Tibial nerve (tissue), 4 donors: ENCODE measurements at regions not wholly inside any gene's neighbourhood (a gene's known extent, or its start where the extent isn't known, plus 50 kb on each side); places are given as distances from the start of the nearest gene placed in this dataset.

Experiments used
- EP300 ChIP-seq, 2 donors: sonication (generic); formaldehyde crosslinking; IDR thresholded peaks; one replicate each; pipeline ENCODE4 v1.6.1; 2017; ENCODE audit warnings: antibody characterized with exemption in 2 of 2, mild to moderate bottlenecking in 1 of 2
- POLR2A ChIP-seq, 2 donors: fragments of 450-650 bp; IDR thresholded peaks; one replicate each; pipeline ENCODE4 v1.6.1; 2017; ENCODE audit warnings: antibody characterized with exemption in 2 of 2, mild to moderate bottlenecking in 2 of 2, moderate library complexity in 2 of 2
- TF ChIP-seq, protein P1 (sequence below), 5 experiments: fragments of 200-600 bp in 3 of 5; fragments of 450-650 bp in 2 of 5; sonication (generic) in 3 of 5; IDR thresholded peaks; one replicate each; pipeline ENCODE4 v1.5.1; 2016 to 2019; ENCODE audit warnings: antibody characterized with exemption in 5 of 5, mild to moderate bottlenecking in 3 of 5, moderate library complexity in 2 of 5

DNA sequence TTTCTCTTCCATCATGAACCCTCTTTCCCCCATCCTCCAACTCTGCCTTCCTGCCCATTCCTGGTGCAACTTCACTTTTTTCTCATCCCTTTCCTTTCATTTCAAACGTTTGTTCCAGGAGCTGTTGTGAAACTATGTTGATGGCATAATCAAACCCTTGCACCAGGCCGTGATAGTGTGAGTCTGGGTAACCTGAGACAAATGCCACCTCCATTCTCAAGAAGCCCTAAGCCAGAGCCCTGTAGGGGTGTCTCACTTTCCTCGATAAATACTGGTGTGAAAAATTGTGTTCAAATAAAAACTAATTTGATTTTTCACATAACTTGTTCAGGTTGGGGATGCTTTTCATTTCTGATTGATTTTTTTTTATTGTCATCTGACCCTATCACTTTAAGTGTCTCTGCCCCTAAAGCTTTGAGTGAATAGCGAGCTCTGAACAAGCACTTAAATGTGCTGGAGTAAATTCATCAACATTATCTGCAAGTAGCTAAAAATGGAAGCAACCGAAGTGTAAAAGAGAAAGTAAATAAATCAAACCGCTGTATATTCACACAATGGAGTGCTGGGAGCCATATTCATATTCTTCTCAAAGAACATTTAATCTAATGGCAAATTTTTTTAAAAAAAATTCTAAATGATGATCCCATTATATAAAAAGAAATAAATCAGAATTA is 303.1 kb upstream of the CDYL start:
- TF ChIP-seq, protein P1, sequence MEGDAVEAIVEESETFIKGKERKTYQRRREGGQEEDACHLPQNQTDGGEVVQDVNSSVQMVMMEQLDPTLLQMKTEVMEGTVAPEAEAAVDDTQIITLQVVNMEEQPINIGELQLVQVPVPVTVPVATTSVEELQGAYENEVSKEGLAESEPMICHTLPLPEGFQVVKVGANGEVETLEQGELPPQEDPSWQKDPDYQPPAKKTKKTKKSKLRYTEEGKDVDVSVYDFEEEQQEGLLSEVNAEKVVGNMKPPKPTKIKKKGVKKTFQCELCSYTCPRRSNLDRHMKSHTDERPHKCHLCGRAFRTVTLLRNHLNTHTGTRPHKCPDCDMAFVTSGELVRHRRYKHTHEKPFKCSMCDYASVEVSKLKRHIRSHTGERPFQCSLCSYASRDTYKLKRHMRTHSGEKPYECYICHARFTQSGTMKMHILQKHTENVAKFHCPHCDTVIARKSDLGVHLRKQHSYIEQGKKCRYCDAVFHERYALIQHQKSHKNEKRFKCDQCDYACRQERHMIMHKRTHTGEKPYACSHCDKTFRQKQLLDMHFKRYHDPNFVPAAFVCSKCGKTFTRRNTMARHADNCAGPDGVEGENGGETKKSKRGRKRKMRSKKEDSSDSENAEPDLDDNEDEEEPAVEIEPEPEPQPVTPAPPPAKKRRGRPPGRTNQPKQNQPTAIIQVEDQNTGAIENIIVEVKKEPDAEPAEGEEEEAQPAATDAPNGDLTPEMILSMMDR (IDR thresholded peaks at IDR 0.05) = no peak
- TF ChIP-seq POLR2A (IDR thresholded peaks at IDR 0.05) (no peak), EP300 (IDR thresholded peaks at IDR 0.05) (no peak)
